OCI-LY7 (cell line): ENCODE measurements at regions not wholly inside any gene's neighbourhood (a gene's known extent, or its start where the extent isn't known, plus 50 kb on each side); places are given as distances from the start of the nearest gene placed in this dataset.

Experiments
- CTCF ChIP-seq: fragments of 200-600 bp; sonication (generic); conservative IDR thresholded peaks from 2 replicates; pipeline ENCODE4 v1.5.1; 2014; ENCODE audit warnings: mild to moderate bottlenecking, antibody characterized with exemption, low read length, moderate library complexity, mixed read lengths
- EZH2phosphoT487 ChIP-seq: fragments of 200-600 bp; sonication (generic); IDR thresholded peaks from 2 replicates; pipeline ENCODE4 v1.6.1; 2018; ENCODE audit warnings: low read depth, borderline replicate concordance, mild to moderate bottlenecking, mixed run types, antibody characterized with exemption, low read length, moderate library complexity, mixed read lengths

- TF ChIP-seq CTCF (no peak), EZH2phosphoT487 (no peak)
Observed at GRCh38 chr1:229079016-229079595, 191.8 kb upstream of the RAB4A start.
